HepG2 (cell line): ENCODE measurements at regions not wholly inside any gene's neighbourhood (a gene's known extent, or its start where the extent isn't known, plus 50 kb on each side); places are given as distances from the start of the nearest gene placed in this dataset.

Source experiments
- ATAC-seq: fragments of 200-7000 bp; cut with Tn5 transposase; 3 replicates; pipeline ENCODE4 v1.9.1; 2020; ENCODE audit warnings: mild to moderate bottlenecking, moderate library complexity
- BruUV-seq: library from RNA; stranded (reverse); fragments of 400-500 nt; replicated peaks from 2 replicates; lab custom pipeline; 2021; lab: Mats Ljungman, UMichigan
- CTCF ChIA-PET: fragments of 300-600 bp; formaldehyde crosslinking; extraction: SDS; loops from one replicate; lab custom pipeline; 2021; ENCODE audit warnings: low total read pairs, inconsistent platforms, low intra/inter-chr PET ratio; lab: Yijun Ruan, JAX
- POLR2A ChIA-PET: fragments of 350-600 bp; sonication (Branson Sonifier 250); formaldehyde crosslinking; loops from one replicate; lab custom pipeline; 2020; ENCODE audit warnings: antibody characterized with exemption, inconsistent platforms; lab: Yijun Ruan, JAX
- DNase-seq: peaks from one replicate; pipeline ENCODE4 v3.0.0-alpha.2; 2015; ENCODE audit warnings: low spot score
- FAIRE-seq: peaks from 3 replicates; lab custom pipeline; 2011; peaks lifted over from hg19 to GRCh38; lab: Jason Lieb, UNC
- H2AFZ ChIP-seq: one replicate; pipeline ENCODE4 v1.6.1; 2011; ENCODE audit warnings: low read length, inconsistent platforms
- H3K27ac ChIP-seq: fragments of 300-600 bp; 3 replicates; pipeline ENCODE4 v1.8.0; 2011; ENCODE audit warnings: mixed run types, mild to moderate bottlenecking, mixed read lengths, low read length, inconsistent platforms; ENCODE audit not compliant: insufficient read depth; ENCODE audit errors: extremely low read length
- H3K27me3 ChIP-seq, 2 experiments: fragments of 200-600 bp in 1 of 2; 2 replicates in 1 of 2; 3 replicates in 1 of 2; pipeline versions ENCODE4 v1.6.0 to v1.8.0; 2011; ENCODE audit warnings: low read length in 2 of 2, mild to moderate bottlenecking in 2 of 2, moderate library complexity in 2 of 2, inconsistent platforms in 1 of 2; ENCODE audit not compliant: insufficient read depth in 2 of 2, control insufficient read depth in 1 of 2
- H3K36me3 ChIP-seq, 2 experiments: fragments of 200-600 bp in 1 of 2; replicated peaks in 1 of 2; 2 replicates in 1 of 2; 3 replicates in 1 of 2; pipeline versions ENCODE4 v1.5.1 to v1.8.0; 2011; ENCODE audit warnings: low read length in 2 of 2, inconsistent platforms in 1 of 2; ENCODE audit not compliant: insufficient read depth in 2 of 2, control insufficient read depth in 1 of 2
- H3K4me1 ChIP-seq: 2 replicates; pipeline ENCODE4 v1.5.1; 2012; ENCODE audit warnings: low read length, inconsistent platforms; ENCODE audit not compliant: insufficient read depth
- H3K4me2 ChIP-seq: 2 replicates; pipeline ENCODE4 v1.6.0; 2011; ENCODE audit warnings: low read depth, low read length, inconsistent platforms
- H3K4me3 ChIP-seq, 3 experiments: fragments of 200-600 bp in 1 of 3; sonication (generic), shearing (Covaris generic) in 1 of 3; replicated peaks in 1 of 3; 2 replicates each; pipeline ENCODE4 v1.5.1; 2011 to 2016; ENCODE audit warnings: low read length in 3 of 3, inconsistent platforms in 2 of 3, low read depth in 2 of 3, mild to moderate bottlenecking in 2 of 3, control low read depth in 1 of 3, mixed read lengths in 1 of 3; ENCODE audit not compliant: insufficient read depth in 1 of 3
- H3K79me2 ChIP-seq: one replicate; pipeline ENCODE4 v1.6.1; 2011; ENCODE audit warnings: low read length, inconsistent platforms; ENCODE audit not compliant: insufficient read depth
- H3K9ac ChIP-seq: 2 replicates; pipeline ENCODE4 v1.6.0; 2011; ENCODE audit warnings: mild to moderate bottlenecking, low read depth, low read length, inconsistent platforms; ENCODE audit not compliant: insufficient read depth
- H3K9me3 ChIP-seq: 2 replicates; pipeline ENCODE4 v1.5.1; 2012; ENCODE audit warnings: mild to moderate bottlenecking, low read length
- H4K20me1 ChIP-seq: 2 replicates; pipeline ENCODE4 v1.6.0; 2011; ENCODE audit warnings: inconsistent platforms, mild to moderate bottlenecking, low read length, moderate library complexity; ENCODE audit not compliant: insufficient read depth
- ATF3 ChIP-seq: sonication (generic); formaldehyde crosslinking; IDR thresholded peaks from 2 replicates; pipeline ENCODE4 v1.4.0; 2020; ENCODE audit warnings: missing genetic modification reagents
- CBX2 ChIP-seq, 2 experiments: fragments of 200-600 bp in 1 of 2; sonication (generic); formaldehyde crosslinking in 1 of 2; IDR thresholded peaks; 2 replicates each; pipeline versions ENCODE4 v1.7.0 to v1.8.1; 2018 to 2022; ENCODE audit warnings: low read depth in 2 of 2, low read length in 1 of 2, mild to moderate bottlenecking in 1 of 2, missing genetic modification reagents in 1 of 2
- CC2D1A ChIP-seq: sonication (generic); formaldehyde crosslinking; IDR thresholded peaks from 2 replicates; pipeline ENCODE4 v1.8.1; 2023; ENCODE audit warnings: mild to moderate bottlenecking, missing genetic modification reagents
- CCAR2 ChIP-seq: fragments of 200-400 bp; formaldehyde crosslinking; optimal IDR thresholded peaks from 2 replicates; pipeline ENCODE3; 2018; ENCODE audit warnings: low read depth, mild to moderate bottlenecking, low read length, moderate library complexity
- ELF3 ChIP-seq: IDR thresholded peaks from 2 replicates; pipeline ENCODE4 v1.6.1; 2016; ENCODE audit warnings: missing genetic modification reagents, missing compliant biosample characterization
- FOXC1 ChIP-seq: sonication (generic); formaldehyde crosslinking; IDR thresholded peaks from 2 replicates; pipeline ENCODE4 v1.8.0; 2022; ENCODE audit warnings: mild to moderate bottlenecking, missing genetic modification reagents, borderline replicate concordance
- MED8 ChIP-seq: sonication (generic); formaldehyde crosslinking; IDR thresholded peaks from 2 replicates; pipeline ENCODE4 v1.8.1; 2023; ENCODE audit warnings: mild to moderate bottlenecking, missing genetic modification reagents; ENCODE audit not compliant: insufficient replicate concordance
- USF2 ChIP-seq, 2 experiments: sonication (generic) in 1 of 2; formaldehyde crosslinking in 1 of 2; IDR thresholded peaks; 2 replicates each; pipeline versions ENCODE4 v1.5.1 to v1.6.1; 2011 to 2020; ENCODE audit warnings: borderline replicate concordance in 1 of 2, low read depth in 1 of 2, low read length in 1 of 2, mild to moderate bottlenecking in 1 of 2, missing genetic modification reagents in 1 of 2, moderate library complexity in 1 of 2
- WIZ ChIP-seq: sonication (generic); formaldehyde crosslinking; IDR thresholded peaks from 2 replicates; pipeline ENCODE4 v1.5.1; 2020; ENCODE audit warnings: mild to moderate bottlenecking, missing genetic modification reagents
- ZBTB2 ChIP-seq: sonication (generic); formaldehyde crosslinking; IDR thresholded peaks from 2 replicates; pipeline ENCODE4 v1.8.0; 2022; ENCODE audit warnings: low read depth, missing genetic modification reagents
- ZNF18 ChIP-seq: sonication (generic); formaldehyde crosslinking; IDR thresholded peaks from 2 replicates; pipeline ENCODE4 v1.8.0; 2022; ENCODE audit warnings: mild to moderate bottlenecking, missing genetic modification reagents; ENCODE audit not compliant: insufficient replicate concordance
- ZNF24 ChIP-seq: fragments of 450-650 bp; IDR thresholded peaks from 2 replicates; pipeline ENCODE4 v1.6.1; 2017; ENCODE audit warnings: antibody characterized with exemption, mild to moderate bottlenecking
- ZNF362 ChIP-seq: sonication (generic); formaldehyde crosslinking; IDR thresholded peaks from 2 replicates; pipeline ENCODE4 v1.4.0; 2020; ENCODE audit warnings: missing genetic modification reagents, mild to moderate bottlenecking, borderline replicate concordance
- ZNF382 ChIP-seq: sonication (generic); formaldehyde crosslinking; IDR thresholded peaks from 2 replicates; pipeline ENCODE4 v1.5.0; 2020; ENCODE audit warnings: missing genetic modification reagents, mild to moderate bottlenecking, borderline replicate concordance
- ZNF570 ChIP-seq: sonication (generic); formaldehyde crosslinking; IDR thresholded peaks from 2 replicates; pipeline ENCODE4 v1.4.0; 2020; ENCODE audit warnings: mild to moderate bottlenecking, missing genetic modification reagents, borderline replicate concordance
- WGBS: methylation state at CpG from one replicate; pipeline ENCODE4 v1.1.6; 2017; ENCODE audit warnings: low lambda C conversion rate; 5-methylcytosine and 5-hydroxymethylcytosine counted together
- in situ Hi-C: cut with HindIII; loops from 2 replicates; pipeline ENCODE4 v1.10.0; 2017; ENCODE audit warnings: low pct_unique_long_range_greater_than_20kb; ENCODE audit not compliant: extremely low pct_ligation_motif_present
- intact Hi-C: fragments of 100-400 bp; cut with micrococcal nuclease; formaldehyde crosslinking; loops from one replicate; pipeline ENCODE4 v1.10.0; 2022; ENCODE audit not compliant: unreplicated experiment

GRCh38 chr21:29248124-29248523 is 50.6 kb upstream of the BACH1 start:
- WGBS: 0% methylated on average over 1 of the region's 1 CpG
- H2AFZ ChIP-seq: no peak overlapping the region
- no peak overlapping the region for H3K4me3 ChIP-seq
- no peak for DNase-seq
- no peak overlapping the region for H3K27ac ChIP-seq
- intact Hi-C loops: no loop called here
- ATAC-seq: no peak
- H4K20me1 ChIP-seq: no peaks in the 10 kb centered on the region
- no peak overlapping the region for H3K4me2 ChIP-seq
- no peaks in the 10 kb centered on the region for H3K36me3 ChIP-seq
- TF ChIP-seq MED8 (CRISPR knock-in tag) (no peak), CBX2 (IDR thresholded peaks at IDR 0.05; ENCODE audit: low read depth, low read length) (no peak), CBX2 (CRISPR knock-in tag; IDR thresholded peaks at IDR 0.05; ENCODE audit: low read depth) (no peak), ZNF382 (no peak), WIZ (CRISPR knock-in tag) (no peak), ZNF570 (CRISPR knock-in tag) (no peak), ATF3 (CRISPR knock-in tag) (no peak), ZNF18 (CRISPR knock-in tag) (no peak), USF2 (IDR thresholded peaks at IDR 0.05; ENCODE audit: low read depth, low read length) (no peak), USF2 (CRISPR knock-in tag; IDR thresholded peaks at IDR 0.05; ENCODE audit: borderline replicate concordance) (no peak), FOXC1 (no peak), ZNF24 (no peak), CC2D1A (CRISPR knock-in tag) (no peak), CCAR2 (no peak), ZNF362 (CRISPR knock-in tag) (no peak), ELF3 (no peak), ZBTB2 (CRISPR knock-in tag) (no peak)
- TF ChIP-seq, all 625 proteins: peak for 0
- no peaks in the 10 kb centered on the region for H3K27me3 ChIP-seq
- ChIA-PET POLR2A (no interaction called here), CTCF (no interaction called here)
- no peak overlapping the region for H3K9ac ChIP-seq
- FAIRE-seq: no peak
- no peaks in the 10 kb centered on the region for H3K4me1 ChIP-seq
- no TSS peak for BruUV-seq
- H3K79me2 ChIP-seq: no peaks in the 10 kb centered on the region
- H3K9me3 ChIP-seq: peaks cover 4% of the 10 kb centered on the region
- in situ Hi-C loops: no loop called here
